Upper lobe of left lung (tissue), 6 donors: ENCODE measurements at regions not wholly inside any gene's neighbourhood (a gene's known extent, or its start where the extent isn't known, plus 50 kb on each side); places are given as distances from the start of the nearest gene placed in this dataset.
"Not testable (repeated sequence)": the region's sequence is repeated elsewhere in the genome, so short reads cannot be mapped to it uniquely, and the experiment has no call there.

Experiments used
- ATAC-seq, 2 donors: fragments of 200-7000 bp; cut with Tn5 transposase; one replicate each; pipeline ENCODE4 v1.9.1; 2022; ENCODE audit warnings: mild to moderate bottlenecking in 2 of 2, moderate library complexity in 2 of 2; ENCODE audit not compliant: low FRiP score in 2 of 2
- DNase-seq, 2 donors: peaks; one replicate each; pipeline ENCODE4 v3.0.0-alpha.2; 2019 to 2020
- H3K27ac ChIP-seq, 4 donors: fragments of 200-600 bp; sonication (generic); one replicate each; pipeline ENCODE4 v1.5.1; 2016 to 2019
- H3K27me3 ChIP-seq, 4 donors: fragments of 200-600 bp; sonication (generic); one replicate each; pipeline ENCODE4 v1.5.1; 2017 to 2019
- H3K36me3 ChIP-seq, 4 donors: fragments of 200-600 bp; sonication (generic); one replicate each; pipeline ENCODE4 v1.5.1; 2016 to 2019
- H3K4me1 ChIP-seq, 4 donors: fragments of 200-600 bp; sonication (generic); one replicate each; pipeline ENCODE4 v1.5.1; 2018 to 2019
- H3K4me3 ChIP-seq, 4 donors: fragments of 200-600 bp; sonication (generic); one replicate each; pipeline ENCODE4 v1.5.1; 2017 to 2019; ENCODE audit warnings: mild to moderate bottlenecking in 2 of 4, moderate library complexity in 1 of 4
- H3K9me3 ChIP-seq, 4 donors: fragments of 200-600 bp; sonication (generic); one replicate each; pipeline ENCODE4 v1.5.1; 2018 to 2019
- CTCF ChIP-seq, 6 experiments: fragments of 450-650 bp in 4 of 6; fragments of 200-600 bp in 2 of 6; sonication (generic) in 2 of 6; IDR thresholded peaks; one replicate each; pipeline ENCODE4 v1.5.1; 2016 to 2019; ENCODE audit warnings: antibody characterized with exemption in 6 of 6
- EP300 ChIP-seq, 4 donors: sonication (generic); formaldehyde crosslinking; IDR thresholded peaks; one replicate each; pipeline ENCODE4 v1.5.1; 2017; ENCODE audit warnings: antibody characterized with exemption in 4 of 4, control low read depth in 2 of 4
- POLR2A ChIP-seq, 4 donors: fragments of 450-650 bp; IDR thresholded peaks; one replicate each; pipeline ENCODE4 v1.5.1; 2016 to 2017; ENCODE audit warnings: antibody characterized with exemption in 4 of 4, mild to moderate bottlenecking in 2 of 4
- POLR2AphosphoS5 ChIP-seq, 2 donors: sonication (generic); formaldehyde crosslinking; IDR thresholded peaks; one replicate each; pipeline ENCODE4 v1.5.1; 2017; ENCODE audit warnings: antibody characterized with exemption in 2 of 2
- WGBS, 2 donors: methylation state at CpG; one replicate each; pipeline ENCODE4 v1.1.5; 2017 to 2018; 5-methylcytosine and 5-hydroxymethylcytosine counted together
- donor health status: DM: no; HTN: no; CAD: no; lungs with moderate emphysema.
- donor health status: DM: no; HTN: yes; CAD: no; lungs with severe emphysema.

GRCh38 chrX:109918753-109919152 lies 84.2 kb upstream of the TMEM164 start:
- TF ChIP-seq CTCF (IDR thresholded peaks at IDR 0.05) (no peak), POLR2AphosphoS5 (IDR thresholded peaks at IDR 0.05) (no peak), EP300 (IDR thresholded peaks at IDR 0.05) (no peak), POLR2A (IDR thresholded peaks at IDR 0.05) (no peak)
- H3K4me3 ChIP-seq = no peak overlapping the region
- no peak overlapping the region for H3K27ac ChIP-seq
- DNase-seq (no peak), ATAC-seq (no peak)
- no peaks in the 10 kb centered on the region for H3K36me3 ChIP-seq
- no peaks in the 10 kb centered on the region for H3K9me3 ChIP-seq
- H3K27me3 ChIP-seq = no peaks in the 10 kb centered on the region
- 26 to 43% methylated on average over 1 of the region's 1 CpG for WGBS, 2 donors
- no peaks in the 10 kb centered on the region for H3K4me1 ChIP-seq

DNA sequence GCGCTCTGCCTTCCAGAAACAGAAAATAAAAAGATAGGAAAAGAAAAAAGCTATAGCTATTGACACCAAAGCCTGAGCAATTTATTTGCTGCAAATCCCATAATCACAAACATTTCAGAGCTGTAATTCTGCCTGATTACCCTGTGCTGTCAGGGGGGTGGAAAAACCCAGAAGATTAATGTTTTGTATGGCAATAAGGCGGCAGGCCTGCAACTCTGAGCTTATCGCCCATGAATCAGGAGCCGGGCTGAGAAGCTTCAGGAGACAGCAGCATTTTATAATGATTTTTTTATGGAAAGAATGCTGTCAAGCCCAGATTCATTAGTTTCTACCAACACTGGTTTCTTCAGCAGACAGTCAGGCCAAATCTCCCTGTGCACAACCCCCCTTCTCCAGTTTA lies 82.6 kb upstream of the TMEM164 start:
- no peak overlapping the region for H3K27ac ChIP-seq
- no peaks in the 10 kb centered on the region for H3K4me1 ChIP-seq
- no peak for DNase-seq
- H3K36me3 ChIP-seq = no peaks in the 10 kb centered on the region
- TF ChIP-seq CTCF (IDR thresholded peaks at IDR 0.05) (no peak), EP300 (IDR thresholded peaks at IDR 0.05) (no peak), POLR2A (IDR thresholded peaks at IDR 0.05) (no peak), POLR2AphosphoS5 (IDR thresholded peaks at IDR 0.05) (no peak)
- no peak for ATAC-seq
- no peaks in the 10 kb centered on the region for H3K9me3 ChIP-seq
- H3K27me3 ChIP-seq = no peaks in the 10 kb centered on the region
- no peak overlapping the region for H3K4me3 ChIP-seq
- 73 to 80% methylated on average over 4 of the region's 4 CpGs for WGBS, 2 donors

GRCh38 chrX:109920868-109921267 lies 82.0 kb upstream of the TMEM164 start:
- 67 to 82% methylated on average over 2 of the region's 2 CpGs for WGBS, 2 donors
- no peak overlapping the region for H3K4me3 ChIP-seq
- no peaks in the 10 kb centered on the region for H3K9me3 ChIP-seq
- no peaks in the 10 kb centered on the region for H3K4me1 ChIP-seq
- TF ChIP-seq POLR2AphosphoS5 (IDR thresholded peaks at IDR 0.05) (no peak), CTCF (IDR thresholded peaks at IDR 0.05) (no peak), POLR2A (IDR thresholded peaks at IDR 0.05) (no peak), EP300 (IDR thresholded peaks at IDR 0.05) (no peak)
- DNase-seq = no peak
- H3K27ac ChIP-seq = no peak overlapping the region
- H3K27me3 ChIP-seq = no peaks in the 10 kb centered on the region
- H3K36me3 ChIP-seq = no peaks in the 10 kb centered on the region
- ATAC-seq = no peak

DNA sequence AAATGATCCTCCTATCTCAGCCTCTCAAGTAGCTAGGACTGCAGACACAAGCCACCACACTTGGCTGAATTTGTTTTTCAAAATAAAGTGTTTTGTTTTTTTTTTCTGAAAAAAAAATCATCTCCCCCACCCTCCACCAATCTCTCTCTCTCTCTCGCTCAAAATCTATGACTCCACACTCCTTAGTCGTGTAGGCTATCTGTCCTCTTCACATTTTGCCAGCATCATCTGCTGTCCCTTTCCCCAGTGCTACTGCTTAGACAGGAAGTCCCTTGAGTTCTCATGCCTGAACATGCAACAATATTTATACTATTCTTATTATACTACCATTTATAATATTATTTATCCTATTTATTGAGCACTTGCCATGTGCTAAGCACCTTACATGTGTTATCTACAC lies 80.7 kb upstream of the TMEM164 start:
- H3K4me1 ChIP-seq = no peaks in the 10 kb centered on the region
- DNase-seq (no peak), ATAC-seq (no peak)
- no peak overlapping the region for H3K27ac ChIP-seq
- no peak overlapping the region for H3K4me3 ChIP-seq
- H3K9me3 ChIP-seq = no peaks in the 10 kb centered on the region
- no peaks in the 10 kb centered on the region for H3K36me3 ChIP-seq
- 70 to 83% methylated on average over 2 of the region's 2 CpGs for WGBS, 2 donors
- H3K27me3 ChIP-seq = no peaks in the 10 kb centered on the region
- TF ChIP-seq CTCF (IDR thresholded peaks at IDR 0.05) (no peak), POLR2A (IDR thresholded peaks at IDR 0.05) (no peak), POLR2AphosphoS5 (IDR thresholded peaks at IDR 0.05) (no peak), EP300 (IDR thresholded peaks at IDR 0.05) (no peak)

GRCh38 chrX:109925003-109925402 lies 77.9 kb upstream of the TMEM164 start:
- H3K4me1 ChIP-seq, H3K27ac ChIP-seq, H3K27me3 ChIP-seq, H3K4me3 ChIP-seq, H3K9me3 ChIP-seq, ATAC-seq, H3K36me3 ChIP-seq, DNase-seq: not testable (repeated sequence)
- 79 to 86% methylated on average over 3 of the region's 3 CpGs for WGBS, 2 donors
